GM19023 (cell line): ENCODE measurements at regions not wholly inside any gene's neighbourhood (a gene's known extent, or its start where the extent isn't known, plus 50 kb on each side); places are given as distances from the start of the nearest gene placed in this dataset.
"Not testable (repeated sequence)": the region's sequence is repeated elsewhere in the genome, so short reads cannot be mapped to it uniquely, and the experiment has no call there.

Source experiments
- ATAC-seq: cut with Tn5 transposase; IDR thresholded peaks from one replicate; pipeline ENCODE4 v1.9.1; 2021; ENCODE audit warnings: mild to moderate bottlenecking, moderate library complexity; ENCODE audit not compliant: unreplicated experiment

DNA sequence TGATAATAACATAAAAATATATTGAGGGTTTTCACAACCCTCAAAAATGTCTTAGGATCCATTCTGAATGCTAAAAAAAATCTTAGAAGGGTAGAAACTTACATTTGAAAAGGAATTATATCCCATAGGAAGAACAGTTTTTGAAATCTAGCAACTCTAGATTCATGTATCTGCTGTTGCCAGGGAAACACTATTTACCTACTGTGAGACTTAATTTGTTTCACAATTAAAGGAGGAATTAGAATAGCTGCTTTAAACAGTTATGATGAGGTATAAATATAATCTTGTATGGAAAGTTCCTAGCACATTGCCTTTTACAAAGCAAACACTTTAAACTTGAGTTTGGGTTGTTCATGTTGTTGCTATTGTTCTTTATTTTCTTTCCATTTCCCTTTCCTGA, 988.2 kb downstream of the SUCLG1 start:
- no peak for ATAC-seq

DNA sequence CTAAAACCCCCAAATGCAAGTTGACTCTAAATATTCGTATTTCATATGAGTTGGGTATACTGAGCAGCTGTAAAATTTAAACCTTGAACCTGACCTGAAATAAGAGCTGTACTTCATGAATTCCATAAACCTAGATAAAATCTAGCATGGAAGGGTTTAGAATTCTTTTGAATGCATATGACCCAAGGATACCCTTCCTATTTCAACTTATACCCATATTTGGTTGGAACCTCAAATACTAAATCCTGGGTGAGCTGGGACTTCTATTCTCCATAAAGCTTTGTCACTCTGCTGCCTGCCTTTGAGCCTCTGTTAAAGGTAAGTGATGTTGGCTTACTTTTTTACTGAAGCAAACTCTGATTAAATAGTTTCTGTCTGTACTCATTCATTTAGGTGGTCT, 994.6 kb downstream of the SUCLG1 start:
- no peak for ATAC-seq

DNA sequence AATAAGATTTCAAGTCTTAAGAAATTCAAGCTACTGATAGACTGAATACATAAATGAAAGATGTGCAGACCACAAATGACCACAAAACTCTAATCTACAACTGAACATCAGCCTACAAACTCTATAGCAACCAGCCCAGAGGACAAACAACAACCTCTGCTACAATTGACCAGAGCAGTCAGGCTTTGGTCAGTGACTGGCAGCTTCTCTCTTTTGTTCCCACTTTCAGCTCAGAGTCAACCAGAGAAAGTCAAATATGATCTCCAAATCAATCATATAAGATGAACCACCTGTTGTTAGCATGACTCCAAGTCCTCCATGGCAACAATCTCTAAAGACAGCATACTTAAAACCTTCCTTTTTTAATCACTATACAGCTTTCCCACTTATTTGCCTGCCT, 996.2 kb downstream of the SUCLG1 start:
- ATAC-seq: no peak

DNA sequence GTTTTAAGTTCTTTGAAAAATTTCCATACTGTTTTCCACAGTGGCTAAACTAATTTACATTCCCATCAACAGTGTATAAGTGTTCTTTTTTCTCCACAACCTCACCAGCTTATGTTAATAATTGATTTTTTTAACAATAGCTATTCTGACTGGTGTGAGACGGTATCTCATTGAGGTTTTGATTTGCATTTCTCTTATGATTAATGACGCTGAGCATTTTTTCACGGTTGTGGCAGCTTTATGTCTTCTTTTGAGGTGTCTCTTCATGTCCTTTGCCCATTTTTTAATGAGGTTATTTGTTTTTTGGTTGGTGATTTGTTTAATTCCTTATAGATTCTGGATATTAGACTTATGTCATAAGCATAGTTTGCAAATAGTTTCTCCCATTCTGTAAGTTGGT, 997.9 kb downstream of the SUCLG1 start:
- ATAC-seq: no peak

DNA sequence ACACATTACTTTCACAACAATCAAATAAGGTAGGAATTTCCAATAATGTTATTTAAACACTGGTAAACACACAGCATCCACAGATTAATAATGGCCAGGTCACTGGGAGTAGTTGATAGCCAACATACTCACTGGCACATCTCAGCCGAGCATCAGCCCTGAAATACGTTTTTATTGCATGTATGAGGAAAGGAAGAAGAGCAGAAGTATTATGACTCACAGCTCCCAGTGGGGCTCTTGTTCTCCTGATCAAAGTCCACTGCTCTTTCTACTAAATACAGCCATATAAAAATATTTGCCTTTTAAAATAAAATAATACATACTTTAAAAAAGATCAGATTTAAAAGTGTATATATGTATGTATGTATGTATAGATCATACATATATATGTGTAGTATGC, 999.6 kb downstream of the SUCLG1 start:
- ATAC-seq: no peak

DNA sequence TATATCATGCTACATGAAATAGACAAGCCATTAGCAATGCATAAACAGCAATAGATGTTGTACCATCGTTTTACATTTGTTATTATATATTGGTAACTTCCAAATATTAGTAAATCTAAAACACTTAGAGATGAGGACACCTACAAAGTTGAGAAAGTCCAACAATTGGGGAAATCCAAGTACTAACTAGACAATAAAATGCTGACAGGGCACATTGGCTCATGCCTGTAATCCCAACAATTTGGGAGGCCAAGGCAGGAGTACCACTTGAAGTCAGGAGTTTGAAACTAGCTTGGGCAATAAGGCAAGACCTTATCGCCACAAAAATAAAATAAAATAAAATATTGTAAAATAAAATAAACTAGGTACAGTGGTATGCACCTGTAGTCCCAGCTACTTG, 1023.1 kb downstream of the SUCLG1 start:
- no peak for ATAC-seq

DNA sequence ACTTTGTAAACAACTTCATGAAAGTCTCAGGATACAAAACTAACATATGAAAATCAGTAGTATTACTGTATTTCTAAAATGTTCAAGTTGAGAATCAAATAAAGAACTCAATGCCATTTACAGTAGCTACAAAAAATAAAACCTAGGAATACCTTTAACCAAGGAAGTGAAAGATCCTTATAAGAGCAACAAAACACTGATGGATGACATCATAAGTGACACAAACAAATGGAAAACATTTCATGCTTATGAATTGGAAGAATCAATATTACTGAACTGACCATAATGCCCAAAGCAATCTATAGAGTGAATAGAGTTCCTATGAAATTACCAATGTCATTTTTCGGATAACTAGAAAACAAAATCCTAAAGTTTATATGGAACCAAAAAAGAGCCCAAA, 1038.1 kb downstream of the SUCLG1 start:
- ATAC-seq: no peak

DNA sequence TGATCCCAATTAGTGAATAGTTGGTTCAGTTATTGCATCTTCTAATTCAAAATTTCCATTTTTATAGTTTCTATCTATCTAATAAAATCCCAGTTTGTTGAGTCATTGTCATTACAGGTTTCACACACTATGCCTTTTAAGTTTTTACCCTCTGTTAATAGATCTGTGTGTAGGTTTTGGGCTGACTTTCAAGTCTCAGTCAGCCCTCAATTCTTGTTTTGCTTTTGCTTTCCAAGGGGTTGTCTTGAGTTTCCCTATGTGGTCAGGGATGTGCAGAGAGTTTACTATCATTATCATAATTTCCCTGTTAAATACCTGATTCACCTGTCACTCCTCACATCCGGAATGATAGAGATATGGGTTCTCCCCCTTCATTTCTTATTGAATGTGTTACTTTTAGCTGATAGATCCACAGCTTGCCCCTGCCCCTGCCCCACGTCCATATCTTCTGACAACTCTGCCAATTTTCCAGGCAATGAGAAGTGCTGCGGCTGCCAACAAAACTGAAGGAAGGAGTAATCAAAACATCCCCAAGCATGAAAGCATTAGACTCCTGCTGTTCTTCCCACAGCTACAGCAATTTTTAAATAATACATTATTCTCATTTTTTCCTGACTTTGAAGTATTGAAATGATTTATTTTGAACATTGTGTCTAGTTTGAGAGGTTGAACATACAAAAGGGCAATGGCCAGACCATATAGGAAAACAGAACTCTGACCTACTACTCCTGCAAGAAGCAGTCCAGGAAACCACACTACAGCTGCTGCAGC, 1064.8 kb downstream of the SUCLG1 start:
- no peak for ATAC-seq

DNA sequence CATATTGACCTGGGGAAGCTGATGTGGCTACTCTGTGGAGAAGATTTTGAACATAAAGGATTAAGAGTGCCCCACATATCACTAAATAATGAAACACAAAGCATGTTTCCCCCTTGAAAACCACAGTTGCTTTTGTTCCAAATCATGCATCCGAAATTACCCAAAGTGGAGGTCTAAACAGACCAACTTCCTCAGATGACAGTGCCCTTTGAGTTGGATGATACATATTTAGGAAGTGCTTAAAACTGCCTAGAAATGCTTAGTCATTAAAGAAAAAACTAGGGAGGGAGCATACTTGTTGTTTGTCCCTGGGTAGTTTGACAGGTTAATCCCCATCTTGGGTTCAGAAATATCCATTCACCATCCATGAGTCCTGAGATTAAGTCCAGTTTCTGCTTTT, 1070.3 kb downstream of the SUCLG1 start:
- ATAC-seq: no peak

DNA sequence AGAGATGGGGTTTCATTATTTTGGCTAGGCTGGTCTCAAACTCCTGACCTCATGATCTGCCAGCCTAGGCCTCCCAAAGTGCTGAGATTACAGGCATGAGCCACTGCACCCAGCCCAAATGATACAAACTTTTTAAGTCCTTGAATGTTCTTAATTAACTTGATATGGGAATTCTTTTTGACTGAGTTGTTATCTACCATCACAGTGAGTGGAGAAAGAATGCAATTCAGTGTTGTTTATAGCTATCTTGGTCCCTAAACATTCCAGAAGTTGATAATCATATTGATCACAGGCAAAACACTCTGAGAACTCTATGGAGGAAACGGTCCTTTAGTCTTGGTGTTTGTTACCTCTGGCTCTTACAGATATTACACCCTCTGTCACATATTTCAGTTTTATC, 1072.5 kb downstream of the SUCLG1 start:
- no peak for ATAC-seq

DNA sequence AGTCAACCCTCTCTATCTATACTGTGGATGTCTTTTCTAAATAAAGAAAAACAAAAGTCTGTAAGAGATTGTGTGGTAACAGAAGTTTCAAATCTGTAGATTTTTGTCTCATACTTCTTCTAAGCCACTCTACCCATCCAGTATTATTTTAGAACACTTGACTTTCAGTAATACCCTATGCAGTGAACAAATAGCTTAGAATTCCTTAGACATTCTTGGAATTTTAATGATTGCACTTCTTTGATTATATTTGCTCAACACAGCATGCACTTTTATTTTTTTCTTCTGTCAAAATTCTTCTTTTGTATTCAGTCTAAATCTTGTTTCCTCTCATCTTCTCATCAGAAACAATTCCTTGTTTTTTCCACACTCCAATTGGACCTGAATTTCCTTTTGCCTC, 1080.2 kb downstream of the SUCLG1 start:
- ATAC-seq: no peak

DNA sequence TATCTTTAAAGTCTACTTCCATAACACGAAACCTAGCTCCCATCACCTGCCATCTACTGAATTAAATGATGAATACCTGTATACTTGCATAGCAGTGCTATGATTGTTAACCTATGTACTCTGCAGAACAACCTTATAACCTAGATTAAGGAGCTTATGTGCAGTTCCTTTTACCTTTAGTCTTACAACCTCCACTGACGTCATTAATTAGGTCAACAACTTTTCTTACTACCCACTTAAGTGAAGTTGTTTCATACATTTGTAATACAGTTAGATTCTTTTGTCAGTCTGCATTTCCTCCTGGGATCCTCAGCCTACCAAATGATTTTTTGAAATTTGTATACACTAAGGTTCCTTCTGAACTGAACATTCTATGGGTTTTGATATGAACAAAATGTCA, 1082.3 kb downstream of the SUCLG1 start:
- ATAC-seq: no peak

DNA sequence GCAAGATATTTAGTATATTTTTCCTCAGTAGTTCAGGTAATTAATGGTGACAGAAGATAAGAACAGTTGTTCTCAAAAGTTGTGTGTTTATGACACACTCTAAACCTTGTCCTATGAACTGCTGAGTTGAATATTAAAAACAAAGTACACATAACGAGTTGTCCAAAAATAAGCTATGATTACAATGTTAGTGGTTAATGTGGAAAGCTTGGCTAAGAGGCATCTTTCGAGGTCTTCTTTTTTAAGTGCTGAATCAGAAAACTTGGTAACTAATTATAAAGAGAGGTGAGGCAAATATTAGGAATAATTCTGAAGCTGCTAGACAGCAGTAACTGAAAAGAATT, 1088.7 kb downstream of the SUCLG1 start:
- ATAC-seq: no peak

DNA sequence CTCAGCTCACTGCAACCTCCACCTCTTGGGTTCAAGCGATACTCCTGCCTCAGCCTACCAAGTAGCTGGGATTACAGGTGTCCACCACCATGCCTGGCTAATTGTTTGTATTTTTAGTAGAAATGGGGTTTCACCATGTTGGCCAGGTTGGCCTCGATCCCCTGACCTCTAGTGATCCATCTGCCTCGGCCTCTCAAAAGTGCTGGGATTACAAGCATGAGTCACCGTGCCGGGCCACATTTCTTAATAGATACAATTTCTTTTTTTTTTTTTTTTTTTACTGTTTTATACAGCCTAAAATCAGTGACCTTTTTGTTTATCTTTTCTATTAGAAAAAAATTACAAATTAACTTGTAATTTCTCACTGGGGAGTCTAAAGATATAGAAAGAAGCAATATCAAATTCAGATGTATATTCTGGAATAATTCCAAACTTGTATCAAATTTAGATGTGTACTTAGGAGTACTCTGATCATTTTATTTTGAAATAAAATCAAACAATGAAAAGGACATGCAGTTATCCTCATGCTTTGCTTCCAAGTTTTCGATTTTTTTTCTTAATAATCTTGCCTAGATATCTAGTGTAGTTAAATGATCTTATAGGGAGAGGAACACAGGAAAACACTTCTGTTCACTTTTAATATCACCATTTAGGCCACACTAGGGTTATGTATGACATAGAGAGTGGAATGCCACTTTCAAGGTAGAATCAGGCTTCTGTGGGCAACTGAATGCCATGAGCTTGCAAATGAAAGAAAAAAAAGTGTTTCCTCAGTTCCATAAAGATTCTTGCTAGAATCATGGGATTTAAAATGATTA, 1089.3 kb downstream of the SUCLG1 start:
- no peak for ATAC-seq

DNA sequence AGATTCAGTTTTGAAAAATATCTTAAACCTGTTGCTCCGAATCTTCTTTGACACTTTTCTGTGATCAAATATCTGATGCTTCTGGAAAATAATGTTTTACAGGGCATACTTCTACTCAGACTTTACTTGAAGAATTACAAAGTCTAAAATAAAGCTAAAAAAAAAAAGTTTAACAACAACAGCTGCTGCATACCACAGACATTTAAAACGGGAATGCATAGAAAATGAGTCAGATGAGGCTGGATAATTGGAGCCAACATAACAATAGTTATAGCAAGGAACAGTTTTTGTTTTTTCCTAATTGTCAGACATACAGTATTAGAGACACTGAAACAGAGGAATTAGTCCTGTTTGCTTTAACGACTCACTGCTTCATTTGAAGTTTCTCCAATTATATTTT, 1090.2 kb downstream of the SUCLG1 start:
- ATAC-seq: no peak

DNA sequence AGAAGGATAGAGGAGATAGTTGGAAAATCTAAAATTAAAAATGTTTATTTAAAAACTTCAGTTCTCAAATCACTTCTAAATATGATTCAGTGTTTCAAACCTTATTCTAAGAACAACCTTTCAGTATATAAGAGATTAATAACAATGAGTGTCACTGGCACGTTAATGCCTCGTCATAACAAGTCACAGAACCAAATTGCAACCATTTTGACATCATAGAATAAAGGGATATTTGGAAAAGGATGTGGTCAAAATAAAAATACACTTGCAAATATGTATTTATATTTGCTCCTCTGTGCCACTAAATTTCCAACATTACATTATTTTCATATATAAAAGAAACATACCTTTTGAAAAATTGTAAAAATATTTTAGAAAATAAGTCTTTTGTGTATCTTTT, 1090.6 kb downstream of the SUCLG1 start:
- ATAC-seq: no peak

DNA sequence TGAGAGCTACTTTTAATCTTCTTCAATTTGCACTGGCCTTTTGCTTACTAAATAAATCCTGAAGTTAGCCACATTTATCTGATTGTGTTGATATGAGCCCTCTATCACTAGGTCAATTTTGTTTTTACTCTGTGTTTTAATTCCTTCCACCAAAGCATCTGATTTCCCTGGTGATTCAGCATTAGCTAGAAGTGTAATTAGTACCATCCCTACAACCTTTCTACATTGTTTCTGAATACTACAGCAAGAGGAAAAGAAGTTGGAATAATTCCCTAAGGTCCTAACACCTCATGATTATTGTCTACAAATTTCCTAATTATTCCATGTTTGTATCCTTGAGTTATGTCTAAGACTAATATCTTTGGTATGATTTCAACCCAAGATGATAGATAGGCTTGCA, 1093.6 kb downstream of the SUCLG1 start:
- no peak for ATAC-seq

DNA sequence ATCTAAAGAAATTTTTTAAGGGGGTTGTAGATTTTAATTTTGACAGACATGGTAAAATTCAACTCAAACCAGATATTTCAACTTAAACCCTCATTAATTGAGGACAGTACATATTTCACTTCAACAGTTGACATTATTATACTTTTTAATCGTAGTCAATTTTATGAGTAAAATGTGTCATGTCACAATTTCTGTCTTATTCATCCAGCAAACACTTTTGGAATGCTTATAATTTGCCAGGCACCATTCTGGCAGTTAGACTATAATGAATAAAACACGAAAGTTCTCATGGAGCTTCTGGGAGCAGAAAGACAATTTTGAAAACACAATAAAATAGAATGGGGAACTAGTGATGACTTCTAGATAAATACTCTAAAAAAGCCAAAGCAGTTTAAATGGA, 1094.8 kb downstream of the SUCLG1 start:
- no peak for ATAC-seq

DNA sequence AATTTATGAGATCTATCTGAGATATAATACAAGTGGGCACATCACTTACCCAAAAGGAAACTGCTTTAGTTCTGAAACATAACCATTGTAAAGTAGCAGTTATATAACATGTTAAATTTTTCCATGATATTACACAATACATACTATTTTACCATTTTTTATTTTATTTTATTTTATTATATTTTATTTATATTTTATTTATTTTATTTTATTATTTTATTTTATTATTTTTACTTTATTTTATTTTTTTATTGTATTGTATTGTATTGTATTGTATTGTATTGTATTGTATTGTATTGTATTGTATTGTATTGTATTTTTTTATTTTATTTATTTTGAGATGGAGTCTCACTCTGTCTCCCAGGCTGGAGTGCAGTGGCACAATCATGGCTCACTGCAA, 1095.9 kb downstream of the SUCLG1 start:
- not testable (repeated sequence) for ATAC-seq

DNA sequence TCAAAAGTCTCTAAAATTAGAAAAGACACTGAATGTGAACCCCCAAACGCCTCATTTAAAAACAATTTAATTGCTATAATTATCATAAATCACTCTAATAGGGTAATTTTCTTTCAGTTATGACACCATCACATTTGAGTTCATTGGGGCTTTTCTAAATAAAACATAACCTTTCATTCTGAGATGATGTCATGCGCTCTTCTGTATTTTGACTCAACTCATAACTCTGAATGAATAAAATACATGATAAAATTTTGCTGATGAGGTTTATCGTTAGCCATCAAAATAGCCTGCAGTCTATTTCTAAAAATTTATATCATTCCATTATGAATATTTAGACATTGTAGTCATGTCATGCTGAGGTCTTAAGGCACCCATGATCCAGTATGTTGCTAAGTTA, 1099.7 kb downstream of the SUCLG1 start:
- no peak for ATAC-seq

DNA sequence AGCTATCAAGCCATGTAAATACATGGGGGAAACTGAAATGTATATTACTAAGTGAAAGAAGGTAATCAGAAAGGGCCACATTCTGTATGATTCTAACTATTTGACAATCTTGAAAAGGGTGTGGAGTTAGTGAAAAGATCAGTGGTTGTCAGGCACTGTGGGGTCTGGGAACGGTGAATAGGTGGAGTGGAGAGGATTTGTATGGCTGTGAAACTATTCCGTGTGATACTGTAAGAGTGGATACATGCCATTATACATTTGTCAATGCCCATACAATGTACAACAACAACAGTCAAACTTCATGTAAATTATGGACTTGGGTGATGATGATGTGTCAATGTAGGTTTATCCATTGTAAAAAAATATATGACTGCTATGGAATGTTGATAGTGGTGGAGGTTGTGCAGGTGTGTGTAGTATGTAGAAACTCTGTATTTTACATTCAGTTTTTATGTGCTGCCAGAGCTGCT, 1116.2 kb downstream of the SUCLG1 start:
- ATAC-seq: no peak

DNA sequence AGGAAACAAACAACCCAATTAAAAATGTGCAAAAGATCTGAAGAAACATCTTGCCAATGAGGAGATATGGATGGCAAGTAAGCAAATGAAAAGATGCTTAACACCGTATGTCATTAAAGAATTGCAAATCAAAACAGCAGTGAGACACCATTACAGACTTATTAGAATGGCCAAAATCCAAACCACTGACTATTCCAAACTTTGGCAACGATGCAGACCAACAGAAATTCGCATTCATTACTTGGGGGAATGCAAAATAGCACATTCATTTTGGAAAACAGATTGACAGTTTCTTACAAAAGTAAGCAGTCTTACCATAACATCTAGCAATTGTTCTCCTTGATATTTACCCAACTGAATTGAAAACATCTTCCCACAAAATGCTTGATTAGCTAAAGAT, 1118.7 kb downstream of the SUCLG1 start:
- ATAC-seq: no peak
